ENCODE measurements at regions not wholly inside any gene's neighbourhood (a gene's known extent, or its start where the extent isn't known, plus 50 kb on each side); places are given as distances from the start of the nearest gene placed in this dataset.

- Histone ChIP-seq H3K79me2 (ENCODE audit: low read depth) (no peaks in the 10 kb centered on the region), H3K27ac (no peak overlapping the region), H3K9me2 (ENCODE audit: insufficient read depth) (no peaks in the 10 kb centered on the region), H3K4me2 (no peak overlapping the region), H3K9me3 (ENCODE audit: insufficient read depth, low read depth) (no peaks in the 10 kb centered on the region), H4K20me1 (ENCODE audit: insufficient read depth) (no peaks in the 10 kb centered on the region), H3F3A (ENCODE audit: insufficient read depth, low read depth) (no peaks in the 10 kb centered on the region), H3K36me3 (ENCODE audit: low read depth) (no peaks in the 10 kb centered on the region), H3K27me3 (ENCODE audit: insufficient read depth, low read depth) (peaks cover 64% of the 10 kb centered on the region), H3K4me3 (no peak overlapping the region), H3K4me1 (replicated peaks; ENCODE audit: insufficient read depth) (no peaks in the 10 kb centered on the region), H2AFZ (no peak overlapping the region)
- ChIA-PET CTCF (no interaction called here), POLR2A (ENCODE audit: unreplicated experiment) (interaction anchor here (0.7 kb wide), 1 partner anchor 136 kb away, joined by 7 read pairs; no protein-coding TSS in a partner anchor)
- DNase-seq = no peak
- BruUV-seq (replicated peaks) = no TSS peak
- intact Hi-C loops (cut with micrococcal nuclease; ENCODE audit: unreplicated experiment) = no loop called here
- TF ChIP-seq EZH2 (IDR thresholded peaks at IDR 0.05; ENCODE audit: low read depth) (no peak), CTCF (conservative IDR thresholded peaks at IDR 0.05) (no peak)
Measured at GRCh38 chr15:92304223-92304975, 89.3 kb upstream of the ST8SIA2 start.

GRCh38 chr15:92305343-92305742 is 88.3 kb upstream of the ST8SIA2 start:
- TF ChIP-seq CTCF (conservative IDR thresholded peaks at IDR 0.05) = no peak
- no peak for TF ChIP-seq EZH2 (IDR thresholded peaks at IDR 0.05; ENCODE audit: low read depth)
- no peaks in the 10 kb centered on the region for H3F3A ChIP-seq (ENCODE audit: insufficient read depth, low read depth)
- BruUV-seq (replicated peaks) = no TSS peak
- no peaks in the 10 kb centered on the region for H4K20me1 ChIP-seq (ENCODE audit: insufficient read depth)
- H3K4me1 ChIP-seq (replicated peaks; ENCODE audit: insufficient read depth) = no peaks in the 10 kb centered on the region
- DNase-seq = no peak
- ChIA-PET POLR2A (ENCODE audit: unreplicated experiment) (no interaction called here), CTCF (interaction anchor here (0.6 kb wide), 1 partner anchor 665 kb away, joined by 3 read pairs; no protein-coding TSS in a partner anchor)
- H3K9me3 ChIP-seq (ENCODE audit: insufficient read depth, low read depth) = no peaks in the 10 kb centered on the region
- intact Hi-C loops (cut with micrococcal nuclease; ENCODE audit: unreplicated experiment) = no loop called here
- H2AFZ ChIP-seq = no peak overlapping the region
- no peaks in the 10 kb centered on the region for H3K9me2 ChIP-seq (ENCODE audit: insufficient read depth)
- H3K36me3 ChIP-seq (ENCODE audit: low read depth) = no peaks in the 10 kb centered on the region
- peaks cover 55% of the 10 kb centered on the region for H3K27me3 ChIP-seq (ENCODE audit: insufficient read depth, low read depth)
- no peak overlapping the region for H3K27ac ChIP-seq
- no peaks in the 10 kb centered on the region for H3K79me2 ChIP-seq (ENCODE audit: low read depth)
- H3K4me3 ChIP-seq = no peak overlapping the region
- H3K4me2 ChIP-seq = no peak overlapping the region

GRCh38 chr15:92306663-92307062 is 87.0 kb upstream of the ST8SIA2 start:
- ChIA-PET CTCF (no interaction called here), POLR2A (ENCODE audit: unreplicated experiment) (no interaction called here)
- Histone ChIP-seq H2AFZ (no peak overlapping the region), H3K27me3 (ENCODE audit: insufficient read depth, low read depth) (peaks cover 47% of the 10 kb centered on the region), H3K9me3 (ENCODE audit: insufficient read depth, low read depth) (no peaks in the 10 kb centered on the region), H3F3A (ENCODE audit: insufficient read depth, low read depth) (no peaks in the 10 kb centered on the region), H3K9me2 (ENCODE audit: insufficient read depth) (no peaks in the 10 kb centered on the region), H4K20me1 (ENCODE audit: insufficient read depth) (no peaks in the 10 kb centered on the region), H3K36me3 (ENCODE audit: low read depth) (no peaks in the 10 kb centered on the region), H3K27ac (no peak overlapping the region), H3K4me1 (replicated peaks; ENCODE audit: insufficient read depth) (no peaks in the 10 kb centered on the region), H3K4me3 (no peak overlapping the region), H3K79me2 (ENCODE audit: low read depth) (no peaks in the 10 kb centered on the region), H3K4me2 (no peak overlapping the region)
- no TSS peak for BruUV-seq (replicated peaks)
- TF ChIP-seq CTCF (conservative IDR thresholded peaks at IDR 0.05) (no peak; the same call in 1 of the 2 replicates), EZH2 (IDR thresholded peaks at IDR 0.05; ENCODE audit: low read depth) (no peak)
- intact Hi-C loops (cut with micrococcal nuclease; ENCODE audit: unreplicated experiment) = no loop called here
- no peak for DNase-seq

All from PC-9 (cell line).